ENCODE measurements at regions not wholly inside any gene's neighbourhood (a gene's known extent, or its start where the extent isn't known, plus 50 kb on each side); places are given as distances from the start of the nearest gene placed in this dataset.

GRCh38 chr15:91783451-91783850 is 70.1 kb upstream of the SLCO3A1 start:
- H3K4me3 Mint-ChIP-seq (ENCODE audit: unreplicated experiment), result no peak overlapping the region
- no peak for DNase-seq (ENCODE audit: low spot score)
- TF ChIP-seq CTCF (IDR thresholded peaks at IDR 0.05; ENCODE audit: unreplicated experiment), result no peak
- H3K27me3 Mint-ChIP-seq (ENCODE audit: unreplicated experiment), result no peaks in the 10 kb centered on the region
- no peaks in the 10 kb centered on the region for H3K36me3 Mint-ChIP-seq (ENCODE audit: low read depth, unreplicated experiment)
- no peaks in the 10 kb centered on the region for H3K9me3 Mint-ChIP-seq (ENCODE audit: unreplicated experiment)
- H3K27ac Mint-ChIP-seq (ENCODE audit: unreplicated experiment), result no peak overlapping the region
- no peaks in the 10 kb centered on the region for H3K4me1 Mint-ChIP-seq (ENCODE audit: unreplicated experiment)

- DNase-seq (ENCODE audit: low spot score), result no peak
- Mint-ChIP-seq H3K27ac (ENCODE audit: unreplicated experiment) (no peak overlapping the region), H3K4me1 (ENCODE audit: unreplicated experiment) (no peaks in the 10 kb centered on the region), H3K36me3 (ENCODE audit: low read depth, unreplicated experiment) (no peaks in the 10 kb centered on the region), H3K27me3 (ENCODE audit: unreplicated experiment) (no peaks in the 10 kb centered on the region), H3K4me3 (ENCODE audit: unreplicated experiment) (no peak overlapping the region), H3K9me3 (ENCODE audit: unreplicated experiment) (no peaks in the 10 kb centered on the region)
- TF ChIP-seq CTCF (IDR thresholded peaks at IDR 0.05; ENCODE audit: unreplicated experiment), result no peak
These were observed 68.4 kb upstream of the SLCO3A1 start for GRCh38 chr15:91784973-91785709.

- no peak overlapping the region for H3K4me3 Mint-ChIP-seq (ENCODE audit: unreplicated experiment)
- H3K27me3 Mint-ChIP-seq (ENCODE audit: unreplicated experiment), result no peaks in the 10 kb centered on the region
- no peaks in the 10 kb centered on the region for H3K4me1 Mint-ChIP-seq (ENCODE audit: unreplicated experiment)
These were observed 66.3 kb upstream of the SLCO3A1 start for GRCh38 chr15:91787198-91787597.

GRCh38 chr15:91789136-91789535 is 64.4 kb upstream of the SLCO3A1 start:
- Mint-ChIP-seq H3K36me3 (ENCODE audit: low read depth, unreplicated experiment) (no peaks in the 10 kb centered on the region), H3K27me3 (ENCODE audit: unreplicated experiment) (peaks cover 1% of the 10 kb centered on the region), H3K9me3 (ENCODE audit: unreplicated experiment) (no peaks in the 10 kb centered on the region), H3K27ac (ENCODE audit: unreplicated experiment) (no peak overlapping the region), H3K4me3 (ENCODE audit: unreplicated experiment) (no peak overlapping the region), H3K4me1 (ENCODE audit: unreplicated experiment) (no peaks in the 10 kb centered on the region)
- no peak for TF ChIP-seq CTCF (IDR thresholded peaks at IDR 0.05; ENCODE audit: unreplicated experiment)
- no peak for DNase-seq (ENCODE audit: low spot score)

More at GRCh38 chr15:91787198-91787597, 66.3 kb upstream of the SLCO3A1 start:
- H3K36me3 Mint-ChIP-seq (ENCODE audit: low read depth, unreplicated experiment), result no peaks in the 10 kb centered on the region
- H3K9me3 Mint-ChIP-seq (ENCODE audit: unreplicated experiment), result no peaks in the 10 kb centered on the region
- no peak for TF ChIP-seq CTCF (IDR thresholded peaks at IDR 0.05; ENCODE audit: unreplicated experiment)
- no peak overlapping the region for H3K27ac Mint-ChIP-seq (ENCODE audit: unreplicated experiment)
- DNase-seq (ENCODE audit: low spot score), result no peak

- H3K4me1 Mint-ChIP-seq (ENCODE audit: unreplicated experiment), result no peaks in the 10 kb centered on the region
- H3K27me3 Mint-ChIP-seq (ENCODE audit: unreplicated experiment), result peaks cover 1% of the 10 kb centered on the region
- H3K9me3 Mint-ChIP-seq (ENCODE audit: unreplicated experiment), result no peaks in the 10 kb centered on the region
These were observed 62.7 kb upstream of the SLCO3A1 start for GRCh38 chr15:91790836-91791235.

More at GRCh38 chr15:91790836-91791235, 62.7 kb upstream of the SLCO3A1 start:
- Mint-ChIP-seq H3K4me3 (ENCODE audit: unreplicated experiment) (no peak overlapping the region), H3K36me3 (ENCODE audit: low read depth, unreplicated experiment) (no peaks in the 10 kb centered on the region), H3K27ac (ENCODE audit: unreplicated experiment) (no peak overlapping the region)
- no peak for TF ChIP-seq CTCF (IDR thresholded peaks at IDR 0.05; ENCODE audit: unreplicated experiment)
- no peak for DNase-seq (ENCODE audit: low spot score)
